Mesenteric fat pad (tissue), 1 donor: ENCODE measurements at regions not wholly inside any gene's neighbourhood (a gene's known extent, or its start where the extent isn't known, plus 50 kb on each side); places are given as distances from the start of the nearest gene placed in this dataset.

Experiments used
- DNase-seq: peaks from one replicate; pipeline ENCODE4 v3.0.0-alpha.2; 2020; ENCODE audit warnings: low spot score
- donor health status: DM: yes; HTN: yes; CAD: no.

GRCh38 chr2:120599656-120600055 lies 136.0 kb upstream of the GLI2 start:
- DNase-seq: no peak

- DNase-seq: no peak
Measured at GRCh38 chr2:120600335-120600734, 135.3 kb upstream of the GLI2 start.

- DNase-seq: no peak
Measured at GRCh38 chr2:120600786-120601185, 134.9 kb upstream of the GLI2 start.

GRCh38 chr2:120601566-120601965 lies 134.1 kb upstream of the GLI2 start:
- no peak for DNase-seq

GRCh38 chr2:120602251-120602650 lies 133.4 kb upstream of the GLI2 start:
- DNase-seq: no peak

- DNase-seq: no peak
Measured at GRCh38 chr2:120604767-120605166, 130.9 kb upstream of the GLI2 start.

- DNase-seq: no peak
Measured at GRCh38 chr2:120605231-120605935, 130.3 kb upstream of the GLI2 start.

GRCh38 chr2:120606280-120606679 lies 129.4 kb upstream of the GLI2 start:
- no peak for DNase-seq

- DNase-seq: no peak
Measured at GRCh38 chr2:120606931-120607330, 128.7 kb upstream of the GLI2 start.

GRCh38 chr2:120607506-120607905 lies 128.2 kb upstream of the GLI2 start:
- DNase-seq: no peak

GRCh38 chr2:120607996-120608395 lies 127.7 kb upstream of the GLI2 start:
- no peak for DNase-seq

- no peak for DNase-seq
Measured at GRCh38 chr2:120609826-120610395, 125.8 kb upstream of the GLI2 start.

- DNase-seq: no peak
Measured at GRCh38 chr2:120611016-120611415, 124.7 kb upstream of the GLI2 start.

- no peak for DNase-seq
Measured at GRCh38 chr2:120611961-120612360, 123.7 kb upstream of the GLI2 start.

GRCh38 chr2:120612471-120612870 lies 123.2 kb upstream of the GLI2 start:
- no peak for DNase-seq

- no peak for DNase-seq
Measured at GRCh38 chr2:120612931-120613330, 122.7 kb upstream of the GLI2 start.

GRCh38 chr2:120613742-120614571 lies 121.7 kb upstream of the GLI2 start:
- no peak for DNase-seq

GRCh38 chr2:120614901-120615300 lies 120.8 kb upstream of the GLI2 start:
- no peak for DNase-seq

GRCh38 chr2:120616261-120616660 lies 119.4 kb upstream of the GLI2 start:
- no peak for DNase-seq

- no peak for DNase-seq
Measured at GRCh38 chr2:120617055-120617454, 118.6 kb upstream of the GLI2 start.

- DNase-seq: no peak
Measured at GRCh38 chr2:120618830-120619229, 116.8 kb upstream of the GLI2 start.

- no peak for DNase-seq
Measured at GRCh38 chr2:120619579-120619978, 116.1 kb upstream of the GLI2 start.
